ENCODE measurements at regions not wholly inside any gene's neighbourhood (a gene's known extent, or its start where the extent isn't known, plus 50 kb on each side); places are given as distances from the start of the nearest gene placed in this dataset.

DNA sequence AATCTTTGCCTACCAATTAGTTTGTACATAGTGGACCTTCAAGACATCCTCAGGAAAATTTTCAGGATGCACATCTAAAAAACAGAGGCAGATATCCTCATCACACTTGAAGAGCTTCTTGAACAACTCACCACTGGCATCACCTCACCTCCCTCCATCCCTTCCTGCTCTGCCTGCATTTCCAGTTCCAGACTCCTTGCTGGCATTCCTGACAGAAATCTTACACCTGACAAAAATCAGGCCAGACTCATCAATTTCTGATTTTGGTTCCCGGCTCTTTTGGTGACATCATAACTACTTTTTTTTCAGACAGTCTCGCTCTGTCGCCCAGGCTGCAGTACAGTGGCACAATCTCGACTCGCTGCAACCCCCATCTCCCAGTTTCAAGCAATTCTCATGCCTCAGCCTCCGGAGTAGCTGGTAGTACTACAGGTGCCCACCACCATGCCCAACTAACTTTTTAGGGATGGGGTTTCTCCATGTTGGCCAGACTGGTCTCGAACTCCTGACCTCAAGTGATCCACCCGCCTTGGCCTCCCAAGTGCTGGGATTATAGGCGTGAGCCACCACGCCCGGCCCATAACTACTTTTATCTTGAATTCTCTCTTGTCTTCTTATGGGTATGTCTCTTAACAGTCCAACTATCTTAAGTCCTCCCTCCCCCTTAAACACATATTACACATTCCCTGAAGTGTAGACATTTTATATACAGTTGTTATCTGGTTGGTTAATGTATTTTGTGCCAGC lies 216.6 kb upstream of the IL12A start:
- no peak for TF ChIP-seq CTCF (IDR thresholded peaks at IDR 0.05; ENCODE audit: low read length)
- TF ChIP-seq EZH2 (optimal IDR thresholded peaks at IDR 0.05; ENCODE audit: low read depth, low read length): no peak
- TF ChIP-seq EZH2phosphoT487 (IDR thresholded peaks at IDR 0.05; ENCODE audit: low read length): no peak

All from MM.1S (cell line).